ENCODE measurements at regions not wholly inside any gene's neighbourhood (a gene's known extent, or its start where the extent isn't known, plus 50 kb on each side); places are given as distances from the start of the nearest gene placed in this dataset.

GRCh38 chrX:126718440-126718839 is 101.1 kb upstream of the PRR32 start:
- Histone ChIP-seq H3K4me1 (ENCODE audit: control insufficient read depth in 3 of 3, insufficient read depth in 2 of 3, low read depth in 1 of 3, low read length in 2 of 3) (no peaks in the 10 kb centered on the region), H3K27ac (ENCODE audit: low read depth in 1 of 3, low read length in 2 of 3) (no peak overlapping the region), H3K4me3 (ENCODE audit: low read depth in 1 of 3, low read length in 3 of 3) (no peak overlapping the region), H3K9me3 (ENCODE audit: control insufficient read depth in 2 of 2, insufficient read depth in 1 of 2, low read depth in 1 of 2, low read length in 1 of 2) (no peaks in the 10 kb centered on the region), H3K27me3 (ENCODE audit: control insufficient read depth in 3 of 3, insufficient read depth in 3 of 3, low read length in 3 of 3) (no peaks in the 10 kb centered on the region), H3K36me3 (ENCODE audit: control insufficient read depth in 3 of 3, insufficient read depth in 2 of 3, low read depth in 1 of 3, low read length in 3 of 3) (no peaks in the 10 kb centered on the region)
- WGBS, 3 donors, result 8 to 21% (median 12%) methylated on average over 1 of the region's 1 CpG
- DNase-seq, result no peak
- FAIRE-seq, result no peak

GRCh38 chrX:126719208-126719607 is 100.3 kb upstream of the PRR32 start:
- Histone ChIP-seq H3K27ac (ENCODE audit: low read depth in 1 of 3, low read length in 2 of 3) (no peak overlapping the region), H3K36me3 (ENCODE audit: control insufficient read depth in 3 of 3, insufficient read depth in 2 of 3, low read depth in 1 of 3, low read length in 3 of 3) (no peaks in the 10 kb centered on the region), H3K9me3 (ENCODE audit: control insufficient read depth in 2 of 2, insufficient read depth in 1 of 2, low read depth in 1 of 2, low read length in 1 of 2) (no peaks in the 10 kb centered on the region), H3K4me1 (ENCODE audit: control insufficient read depth in 3 of 3, insufficient read depth in 2 of 3, low read depth in 1 of 3, low read length in 2 of 3) (no peaks in the 10 kb centered on the region), H3K27me3 (ENCODE audit: control insufficient read depth in 3 of 3, insufficient read depth in 3 of 3, low read length in 3 of 3) (no peaks in the 10 kb centered on the region), H3K4me3 (ENCODE audit: low read depth in 1 of 3, low read length in 3 of 3) (no peak overlapping the region)
- 50 to 70% (median 67%) methylated on average over 1 of the region's 1 CpG for whole genome bisulfite sequencing, 3 donors
- FAIRE-seq (peak; percentile 15), DNase-seq (no peak)

- FAIRE-seq, result no peak
- 76 to 92% (median 91%) methylated on average over 12 to 15 of the region's 15 CpGs for WGBS, 3 donors
- DNase-seq, result no peak
Observed at GRCh38 chrX:126723881-126724280, 95.6 kb upstream of the PRR32 start.

GRCh38 chrX:126733874-126734273 is 85.7 kb upstream of the PRR32 start:
- Histone ChIP-seq H3K27me3 (ENCODE audit: control insufficient read depth in 3 of 3, insufficient read depth in 3 of 3, low read length in 3 of 3) (no peaks in the 10 kb centered on the region), H3K36me3 (ENCODE audit: control insufficient read depth in 3 of 3, insufficient read depth in 2 of 3, low read depth in 1 of 3, low read length in 3 of 3) (no peaks in the 10 kb centered on the region), H3K27ac (ENCODE audit: low read depth in 1 of 3, low read length in 2 of 3) (no peak overlapping the region), H3K4me3 (ENCODE audit: low read depth in 1 of 3, low read length in 3 of 3) (no peak overlapping the region), H3K4me1 (ENCODE audit: control insufficient read depth in 3 of 3, insufficient read depth in 2 of 3, low read depth in 1 of 3, low read length in 2 of 3) (no peaks in the 10 kb centered on the region), H3K9me3 (ENCODE audit: control insufficient read depth in 2 of 2, insufficient read depth in 1 of 2, low read depth in 1 of 2, low read length in 1 of 2) (peaks cover 0 to 4% of the 10 kb centered on the region in 2 donors)
- WGBS, 3 donors, result 35 to 54% (median 43%) methylated on average over 2 of the region's 2 CpGs
- FAIRE-seq (no peak), DNase-seq (no peak)

More at GRCh38 chrX:126723881-126724280, 95.6 kb upstream of the PRR32 start:
- Histone ChIP-seq H3K27ac (ENCODE audit: low read depth in 1 of 3, low read length in 2 of 3) (no peak overlapping the region), H3K4me3 (ENCODE audit: low read depth in 1 of 3, low read length in 3 of 3) (no peak overlapping the region), H3K27me3 (ENCODE audit: control insufficient read depth in 3 of 3, insufficient read depth in 3 of 3, low read length in 3 of 3) (no peaks in the 10 kb centered on the region), H3K4me1 (ENCODE audit: control insufficient read depth in 3 of 3, insufficient read depth in 2 of 3, low read depth in 1 of 3, low read length in 2 of 3) (no peaks in the 10 kb centered on the region), H3K9me3 (ENCODE audit: control insufficient read depth in 2 of 2, insufficient read depth in 1 of 2, low read depth in 1 of 2, low read length in 1 of 2) (no peaks in the 10 kb centered on the region), H3K36me3 (ENCODE audit: control insufficient read depth in 3 of 3, insufficient read depth in 2 of 3, low read depth in 1 of 3, low read length in 3 of 3) (no peaks in the 10 kb centered on the region)

Data from small intestine (tissue), 7 donors.